Keratinocyte (primary cell): ENCODE measurements at regions not wholly inside any gene's neighbourhood (a gene's known extent, or its start where the extent isn't known, plus 50 kb on each side); places are given as distances from the start of the nearest gene placed in this dataset.

Experiments used
- CTCF ChIP-seq, 3 experiments: IDR thresholded peaks in 1 of 3; conservative IDR thresholded peaks in 1 of 3; optimal IDR thresholded peaks in 1 of 3; 2 replicates in 2 of 3; 3 replicates in 1 of 3; pipeline versions ENCODE3 to v1.5.1; 2011; ENCODE audit warnings: low read length in 3 of 3, mild to moderate bottlenecking in 3 of 3, moderate library complexity in 2 of 3, control low read depth in 1 of 3, inconsistent platforms in 1 of 3; ENCODE audit not compliant: insufficient read depth in 2 of 3; ENCODE audit errors: extremely low read depth in 1 of 3
- EZH2 ChIP-seq: IDR thresholded peaks from one replicate; pipeline ENCODE4 v1.6.1; 2012; ENCODE audit warnings: inconsistent platforms, mild to moderate bottlenecking, low read length, moderate library complexity

GRCh38 chr22:49487950-49488349, 339.7 kb downstream of the BRD1 start:
- no peak for TF ChIP-seq CTCF (optimal IDR thresholded peaks at IDR 0.05 in 1 of 3, IDR thresholded peaks at IDR 0.05 in 1 of 3, conservative IDR thresholded peaks at IDR 0.05 in 1 of 3; ENCODE audit: extremely low read depth in 1 of 3, insufficient read depth in 2 of 3, low read length in 3 of 3)
- TF ChIP-seq EZH2: no peak
